OCI-LY3 (cell line): ENCODE measurements at regions not wholly inside any gene's neighbourhood (a gene's known extent, or its start where the extent isn't known, plus 50 kb on each side); places are given as distances from the start of the nearest gene placed in this dataset.

Source experiments
- EZH2phosphoT487 ChIP-seq: fragments of 200-600 bp; shearing (Covaris generic); IDR thresholded peaks from 2 replicates; pipeline ENCODE4 v1.6.1; 2018; ENCODE audit warnings: antibody characterized with exemption, mixed run types, low read depth
- TF ChIP-seq, protein P1 (sequence below): fragments of 200-600, 300-600 bp; sonication (generic); IDR thresholded peaks from 2 replicates; pipeline ENCODE4 v1.5.1; 2014; ENCODE audit warnings: antibody characterized with exemption, low read length, low read depth

DNA sequence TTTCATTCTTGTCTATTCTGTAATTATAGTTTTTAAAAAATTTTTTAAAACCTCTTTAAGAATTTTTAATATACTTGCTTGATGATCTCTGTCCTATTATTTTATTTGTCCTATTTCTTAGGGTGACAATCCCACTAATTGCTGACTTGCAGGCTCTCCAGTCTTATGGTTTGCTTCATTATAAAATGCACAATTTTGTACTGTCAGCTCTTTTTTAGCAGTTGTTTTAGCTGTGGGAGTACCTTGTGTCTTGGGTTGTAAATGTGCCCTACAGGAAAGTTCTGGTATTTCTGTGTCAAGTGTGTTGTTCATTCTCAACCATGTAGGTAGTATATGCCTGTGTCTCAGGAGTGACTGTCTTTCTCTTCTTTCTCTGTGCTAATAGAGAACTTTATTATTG is 118.2 kb upstream of the IL15 start:
- TF ChIP-seq, protein P1, sequence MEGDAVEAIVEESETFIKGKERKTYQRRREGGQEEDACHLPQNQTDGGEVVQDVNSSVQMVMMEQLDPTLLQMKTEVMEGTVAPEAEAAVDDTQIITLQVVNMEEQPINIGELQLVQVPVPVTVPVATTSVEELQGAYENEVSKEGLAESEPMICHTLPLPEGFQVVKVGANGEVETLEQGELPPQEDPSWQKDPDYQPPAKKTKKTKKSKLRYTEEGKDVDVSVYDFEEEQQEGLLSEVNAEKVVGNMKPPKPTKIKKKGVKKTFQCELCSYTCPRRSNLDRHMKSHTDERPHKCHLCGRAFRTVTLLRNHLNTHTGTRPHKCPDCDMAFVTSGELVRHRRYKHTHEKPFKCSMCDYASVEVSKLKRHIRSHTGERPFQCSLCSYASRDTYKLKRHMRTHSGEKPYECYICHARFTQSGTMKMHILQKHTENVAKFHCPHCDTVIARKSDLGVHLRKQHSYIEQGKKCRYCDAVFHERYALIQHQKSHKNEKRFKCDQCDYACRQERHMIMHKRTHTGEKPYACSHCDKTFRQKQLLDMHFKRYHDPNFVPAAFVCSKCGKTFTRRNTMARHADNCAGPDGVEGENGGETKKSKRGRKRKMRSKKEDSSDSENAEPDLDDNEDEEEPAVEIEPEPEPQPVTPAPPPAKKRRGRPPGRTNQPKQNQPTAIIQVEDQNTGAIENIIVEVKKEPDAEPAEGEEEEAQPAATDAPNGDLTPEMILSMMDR, result no peak
- TF ChIP-seq EZH2phosphoT487, result no peak
